ENCODE measurements at regions not wholly inside any gene's neighbourhood (a gene's known extent, or its start where the extent isn't known, plus 50 kb on each side); places are given as distances from the start of the nearest gene placed in this dataset.

- TF ChIP-seq POLR2A (IDR thresholded peaks at IDR 0.05; ENCODE audit: low read depth, low read length) (no peak), POLR2AphosphoS5 (IDR thresholded peaks at IDR 0.05; ENCODE audit: low read depth, low read length) (no peak), TAF1 (IDR thresholded peaks at IDR 0.05; ENCODE audit: low read depth, low read length) (no peak), PAX5 (IDR thresholded peaks at IDR 0.05; ENCODE audit: insufficient read depth, low read length, severe bottlenecking) (no peak), POU2F2 (IDR thresholded peaks at IDR 0.05; ENCODE audit: low read depth, low read length) (no peak), SPI1 (IDR thresholded peaks at IDR 0.05; ENCODE audit: low read depth, low read length) (no peak)
These were observed 953.2 kb downstream of the DIAPH3 start for GRCh38 chr13:59210543-59210942.

Measured in GM12891 (cell line).